HPDE6-E6E7 (cell line): ENCODE measurements at regions not wholly inside any gene's neighbourhood (a gene's known extent, or its start where the extent isn't known, plus 50 kb on each side); places are given as distances from the start of the nearest gene placed in this dataset.
A peak's percentile ranks its signal among the peaks of the same experiment; 100 is the strongest.
"Not testable (repeated sequence)": the region's sequence is repeated elsewhere in the genome, so short reads cannot be mapped to it uniquely, and the experiment has no call there.

ENCODE experiments used
- DNase-seq: peaks from one replicate; pipeline ENCODE4 v3.0.0; 2011; ENCODE audit warnings: missing footprints; ENCODE audit errors: extremely low spot score

DNA sequence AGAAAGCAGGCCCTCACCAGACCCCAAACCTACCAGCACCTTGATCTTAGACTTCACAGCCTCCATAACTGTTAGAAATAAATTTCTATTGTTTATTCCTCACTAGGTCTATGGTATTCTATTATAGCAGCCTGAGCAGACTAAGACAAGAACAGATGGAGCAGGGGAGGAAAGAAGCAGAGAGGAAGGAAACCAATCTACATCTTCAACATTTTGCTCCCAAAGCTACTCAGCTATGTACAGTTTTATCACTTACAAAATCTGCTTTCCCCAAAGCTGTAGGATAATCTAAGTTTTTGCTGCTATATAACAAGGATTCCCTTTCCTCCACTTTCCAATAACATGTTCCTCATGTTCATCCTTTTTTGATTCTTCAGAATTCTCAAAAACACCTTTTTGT is 274.4 kb upstream of the CHAC2 start:
- no peak for DNase-seq

DNA sequence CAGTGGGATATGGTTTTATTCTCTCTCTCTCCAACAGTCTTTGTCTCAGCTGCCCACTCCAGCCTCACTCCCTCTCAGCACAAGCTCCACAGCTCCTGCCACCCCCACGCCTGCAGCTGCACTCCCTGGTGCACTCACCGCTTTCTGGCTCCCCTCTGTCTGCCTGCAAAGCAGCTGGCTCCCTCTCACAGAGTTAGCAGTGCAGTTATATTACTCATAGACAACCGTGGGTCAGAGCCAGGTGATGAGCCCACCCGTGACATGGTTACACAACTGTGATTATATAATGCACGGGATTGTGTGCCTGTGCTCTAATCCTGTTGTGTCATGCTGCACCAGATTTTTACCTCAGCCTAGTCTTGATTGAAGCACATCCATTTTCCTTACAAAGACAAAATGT is 276.9 kb upstream of the CHAC2 start:
- DNase-seq = no peak

DNA sequence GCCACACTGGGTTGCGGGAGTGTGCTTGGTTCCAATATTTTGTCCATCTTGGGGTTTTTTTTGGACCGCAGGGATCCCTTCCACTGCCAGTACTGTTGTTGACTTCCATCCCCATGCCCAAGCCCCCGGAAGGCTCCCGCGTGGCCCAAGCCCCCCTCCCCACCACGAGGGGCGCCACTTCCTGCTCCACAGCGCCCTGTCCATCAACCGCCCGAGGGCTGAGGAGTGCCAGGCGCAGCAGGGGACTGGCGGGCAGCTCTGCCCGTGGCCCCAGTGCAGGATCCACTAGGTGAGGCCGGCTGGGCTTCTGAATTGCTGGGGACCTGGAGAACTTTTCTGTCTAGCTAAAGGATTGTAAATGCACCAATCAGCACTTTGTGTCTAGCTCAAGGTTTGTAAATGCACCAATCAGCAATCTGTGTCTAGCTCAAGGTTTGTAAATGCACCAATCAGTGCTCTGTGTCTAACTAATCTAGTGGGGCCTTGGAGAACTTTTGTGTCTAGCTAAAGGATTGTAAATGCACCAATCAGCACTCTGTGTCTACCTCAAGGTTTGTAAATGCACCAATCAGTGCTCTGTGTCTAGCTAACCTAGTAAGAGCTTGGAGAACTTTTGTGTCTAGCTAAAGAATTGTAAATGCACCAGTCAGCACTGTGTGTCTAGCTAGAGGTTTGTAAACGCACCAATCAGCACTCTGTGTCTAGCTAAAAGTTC is 281.3 kb upstream of the CHAC2 start:
- not testable (repeated sequence) for DNase-seq

DNA sequence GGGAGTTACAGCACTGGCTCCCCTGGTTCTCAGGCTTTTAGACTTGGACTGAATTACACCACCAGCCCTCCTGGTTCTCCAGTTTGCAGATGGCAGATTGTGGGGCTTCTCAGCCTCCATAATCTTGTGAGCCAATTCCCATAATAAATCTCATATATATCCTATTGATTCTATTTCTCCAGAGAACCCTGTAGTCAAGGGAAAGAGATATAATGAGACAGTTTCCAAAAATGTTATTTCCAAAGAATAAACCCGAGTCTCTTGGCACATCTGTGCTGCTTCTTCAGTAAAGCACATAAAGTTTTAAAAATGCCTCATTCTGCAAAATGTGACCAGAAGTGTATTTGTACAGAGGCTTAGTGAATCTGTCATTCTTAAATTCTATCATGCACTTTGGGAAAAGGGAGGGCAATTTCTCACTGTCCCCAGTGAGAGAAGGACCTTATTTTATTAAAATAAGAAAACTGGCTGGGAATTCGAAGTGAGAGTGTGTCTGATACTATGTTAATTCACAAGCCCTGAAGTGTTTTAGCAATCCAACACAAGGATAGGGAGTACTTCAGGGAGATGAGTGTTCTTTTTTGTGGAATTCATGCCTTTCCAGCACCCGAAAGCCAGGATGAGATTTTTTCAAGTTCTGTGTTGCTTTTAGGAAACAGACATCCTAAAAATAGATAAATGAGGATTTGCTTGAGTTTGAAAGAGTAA is 282.4 kb upstream of the CHAC2 start:
- no peak for DNase-seq

DNA sequence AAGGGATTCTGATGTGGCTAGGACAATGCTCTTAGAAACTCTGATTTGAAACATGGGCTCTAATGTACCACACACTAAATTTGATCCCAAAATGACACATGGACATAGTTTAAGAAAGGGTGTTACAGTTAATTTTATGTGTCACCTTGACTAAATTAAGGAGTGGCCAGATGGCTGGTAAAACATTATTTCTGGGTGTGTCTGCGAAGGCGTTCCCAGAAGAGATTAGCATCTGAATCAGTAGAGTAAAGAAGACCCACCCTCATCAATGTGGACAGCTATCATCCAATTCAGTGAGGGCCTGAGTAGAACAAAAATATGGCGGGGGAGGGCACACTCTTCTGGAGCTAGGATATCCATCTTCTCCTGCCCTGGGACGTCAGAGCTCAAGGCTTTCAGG is 283.1 kb upstream of the CHAC2 start:
- DNase-seq = no peak

DNA sequence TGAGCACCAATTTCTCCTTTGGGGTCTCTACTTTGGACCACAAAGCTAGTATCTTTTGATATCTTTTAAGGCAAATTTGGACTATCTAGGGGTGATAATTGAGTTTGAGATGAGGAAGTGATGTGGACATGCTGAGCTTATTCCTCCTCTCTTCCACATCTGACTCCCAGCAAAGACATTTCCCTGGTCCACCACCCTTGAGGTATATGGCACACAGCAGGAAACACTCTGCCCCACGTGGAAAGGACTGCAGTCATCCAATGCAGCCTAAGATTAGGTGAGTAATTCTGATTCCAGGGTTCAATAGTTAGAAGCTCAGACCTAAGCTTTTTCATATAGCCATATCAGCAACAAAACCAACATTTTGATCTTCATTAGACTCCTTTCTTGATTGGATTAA is 290.1 kb upstream of the CHAC2 start:
- no peak for DNase-seq

DNA sequence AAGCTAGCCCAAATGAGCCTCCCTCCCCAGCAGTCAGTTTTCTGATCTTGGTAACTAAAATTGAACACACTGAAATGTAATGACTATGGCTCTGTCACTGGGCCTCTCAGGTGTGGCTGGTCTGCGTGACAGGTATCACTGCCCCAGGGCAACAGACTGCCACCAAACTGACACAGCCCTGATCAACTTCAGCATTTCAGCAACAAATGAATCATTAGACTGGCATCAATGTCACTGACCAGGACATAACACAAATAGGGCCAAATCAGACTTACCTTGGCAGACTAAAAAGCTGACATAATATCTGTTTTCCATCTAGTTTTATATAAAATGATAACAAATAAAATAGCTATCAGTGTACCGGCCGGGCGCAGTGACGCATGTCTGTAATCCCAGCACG is 290.8 kb upstream of the CHAC2 start:
- no peak for DNase-seq

DNA sequence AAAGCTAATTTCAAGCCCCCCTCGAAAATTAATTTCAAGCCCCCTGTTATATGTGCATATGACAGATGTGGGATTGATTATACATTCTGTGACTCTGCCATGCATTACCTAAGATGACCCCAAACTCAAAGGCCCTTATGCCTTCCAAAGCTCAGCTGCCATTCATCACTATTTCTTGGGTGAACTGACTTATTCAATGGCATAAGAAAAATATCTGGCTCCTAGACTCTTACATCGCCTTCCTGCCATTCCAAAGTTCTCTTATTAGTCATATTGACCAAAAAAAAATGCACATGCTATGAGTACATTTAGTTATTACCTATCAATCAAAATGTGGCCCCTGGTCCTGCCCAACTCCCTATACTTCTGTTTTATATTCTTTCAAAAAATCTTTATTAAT is 291.8 kb upstream of the CHAC2 start:
- no peak for DNase-seq

DNA sequence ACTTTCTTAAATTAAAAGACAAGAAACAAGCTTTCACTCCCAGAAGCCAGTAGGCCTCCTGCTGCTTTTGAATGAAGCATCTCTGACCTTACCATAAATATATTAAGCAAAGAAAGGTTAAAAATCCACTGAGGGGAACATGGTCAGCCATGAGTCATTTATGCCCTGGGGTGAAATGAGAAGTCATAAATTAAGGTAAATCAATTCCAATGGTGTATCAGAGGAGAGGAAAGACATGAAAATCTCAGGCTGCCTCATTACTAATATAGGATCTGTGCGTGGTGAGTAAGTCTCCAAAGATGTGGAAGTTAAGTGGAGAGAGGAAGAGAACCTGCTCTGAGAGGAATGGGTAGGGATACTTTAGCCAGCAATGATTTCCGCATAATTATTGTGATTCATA is 292.3 kb upstream of the CHAC2 start:
- DNase-seq = peak; percentile 71

DNA sequence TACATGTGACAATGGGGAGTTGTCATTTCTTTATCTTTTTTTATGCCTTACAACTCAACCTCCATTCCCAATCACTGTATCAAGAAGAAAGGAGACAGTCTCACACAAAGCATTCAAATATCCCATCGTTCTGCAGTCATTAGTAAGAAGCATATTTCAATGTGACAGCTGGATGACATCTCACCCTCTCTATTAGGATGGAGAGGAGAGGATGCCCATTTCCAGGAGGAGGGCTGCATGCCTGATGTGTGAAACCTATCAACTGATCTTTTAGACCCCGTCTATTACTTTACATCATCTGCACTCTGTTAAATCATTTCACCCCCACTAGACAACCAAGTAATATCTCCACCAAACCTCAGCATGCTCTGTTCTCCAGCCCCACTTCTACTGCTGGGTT is 292.7 kb upstream of the CHAC2 start:
- DNase-seq = no peak

DNA sequence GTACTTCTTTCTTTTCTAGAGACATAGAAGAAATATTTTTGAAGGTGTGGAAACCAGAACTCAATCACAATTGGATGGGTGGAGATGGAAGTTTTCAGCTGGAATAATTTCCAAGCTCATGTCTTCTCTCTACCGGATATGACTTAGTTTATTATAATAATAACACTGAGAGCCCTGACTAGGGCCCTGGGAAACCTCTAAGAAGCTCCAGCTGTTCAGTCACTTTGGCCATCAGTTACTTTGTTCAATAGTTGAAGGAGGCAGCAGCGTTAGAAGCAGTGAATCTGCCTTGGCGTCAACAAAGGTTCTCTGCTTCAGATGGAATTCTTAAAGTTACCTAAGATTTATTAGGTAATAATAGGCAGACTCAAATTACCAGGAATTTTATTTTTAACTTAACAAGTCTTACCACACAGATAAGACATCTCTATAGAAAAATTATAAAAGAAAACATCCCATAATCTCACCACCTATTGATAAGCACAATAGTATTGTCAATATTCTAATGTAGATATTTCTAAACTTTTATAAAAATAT is 293.8 kb upstream of the CHAC2 start:
- no peak for DNase-seq

DNA sequence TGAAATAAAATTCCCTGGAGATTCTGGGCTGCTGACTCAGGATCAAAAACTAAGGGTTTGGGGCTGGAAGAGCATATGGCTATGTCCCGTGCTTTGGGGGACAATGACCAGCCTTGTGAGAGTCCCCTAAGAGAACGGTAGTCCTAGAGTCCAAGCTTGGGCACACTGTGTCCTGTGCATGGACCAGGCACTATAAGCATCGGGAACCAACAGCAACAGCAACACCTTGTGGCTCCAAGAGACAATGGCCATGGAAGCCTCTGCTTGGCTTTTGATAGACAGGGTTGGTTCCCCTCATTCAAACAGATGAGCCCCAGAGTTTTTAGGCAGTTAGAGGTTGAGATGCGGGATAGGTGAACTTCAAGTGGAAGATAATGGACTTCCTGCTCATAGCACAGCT is 294.4 kb upstream of the CHAC2 start:
- DNase-seq = no peak

DNA sequence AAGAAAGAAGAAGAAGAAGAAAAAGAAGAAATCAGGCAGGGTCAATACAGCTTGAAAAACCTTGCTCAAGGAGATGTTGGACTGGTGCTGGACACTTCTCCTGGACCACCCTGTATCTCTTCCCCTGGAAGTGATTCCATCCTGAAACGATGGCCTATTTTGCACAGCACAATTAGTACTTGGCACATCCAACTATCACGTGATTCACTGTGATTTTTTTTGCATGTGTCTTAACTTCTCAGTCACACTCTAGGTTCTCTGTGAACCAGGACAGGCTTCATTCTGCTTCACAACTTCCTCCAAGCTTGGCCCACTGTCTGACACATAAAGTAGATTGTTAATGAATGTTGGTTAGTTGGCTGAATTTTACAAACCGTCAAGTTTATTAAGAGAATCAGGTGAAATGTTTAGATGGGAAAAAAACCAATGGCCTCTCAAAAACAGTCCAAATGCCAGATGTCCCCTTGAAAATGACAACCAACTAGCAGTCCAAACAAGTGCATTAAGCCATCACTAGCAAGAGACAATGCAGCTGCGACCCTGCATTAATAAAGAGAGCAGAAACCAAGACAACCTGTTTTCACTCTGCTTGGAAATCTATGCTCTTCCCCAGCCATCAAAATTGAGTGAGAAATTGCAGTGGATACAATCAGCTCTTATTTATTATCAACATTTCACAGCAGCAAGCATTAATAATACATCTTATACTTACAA is 300.0 kb upstream of the CHAC2 start:
- no peak for DNase-seq

DNA sequence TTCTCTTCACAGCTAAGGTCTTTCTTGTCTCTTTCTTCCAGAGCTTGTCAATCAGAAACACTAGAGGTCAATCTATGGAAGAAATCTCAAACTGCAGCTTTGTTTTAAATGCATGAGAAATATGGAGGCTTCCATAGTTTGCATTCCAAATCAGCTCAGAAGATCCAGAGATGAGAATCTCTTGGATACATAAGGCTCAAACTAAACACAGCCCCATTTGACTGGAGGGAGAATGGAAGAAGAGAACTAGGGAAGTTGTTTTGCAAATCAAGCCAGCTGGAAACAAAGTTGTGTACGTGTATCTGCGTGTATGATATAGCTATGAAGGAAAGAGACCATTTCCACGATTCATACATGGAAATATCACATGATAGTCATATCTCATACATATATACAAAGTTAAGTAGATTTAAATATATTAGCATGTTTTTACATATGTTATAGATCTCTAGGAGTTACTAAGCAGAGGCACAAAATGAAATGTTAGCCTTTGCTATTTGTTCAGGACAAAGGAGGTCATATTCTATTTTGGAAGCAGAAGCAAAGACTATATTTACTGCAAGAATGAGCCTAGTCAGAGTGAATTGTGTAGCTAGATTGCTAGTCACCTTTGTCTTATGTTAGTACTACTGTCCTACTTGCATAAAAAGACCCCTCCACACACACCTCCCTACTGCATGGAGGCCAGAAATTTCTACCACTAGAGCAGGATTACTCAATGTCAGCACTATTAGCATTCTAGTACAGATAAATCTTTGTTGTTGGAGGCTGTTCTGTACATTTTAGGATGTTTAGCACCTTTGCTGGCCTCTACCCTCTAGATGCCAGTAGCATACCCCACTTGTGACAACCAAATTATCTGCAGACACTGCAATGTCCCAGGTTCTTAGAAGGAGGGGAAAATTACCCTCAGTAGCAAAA is 303.5 kb upstream of the CHAC2 start:
- no peak for DNase-seq

DNA sequence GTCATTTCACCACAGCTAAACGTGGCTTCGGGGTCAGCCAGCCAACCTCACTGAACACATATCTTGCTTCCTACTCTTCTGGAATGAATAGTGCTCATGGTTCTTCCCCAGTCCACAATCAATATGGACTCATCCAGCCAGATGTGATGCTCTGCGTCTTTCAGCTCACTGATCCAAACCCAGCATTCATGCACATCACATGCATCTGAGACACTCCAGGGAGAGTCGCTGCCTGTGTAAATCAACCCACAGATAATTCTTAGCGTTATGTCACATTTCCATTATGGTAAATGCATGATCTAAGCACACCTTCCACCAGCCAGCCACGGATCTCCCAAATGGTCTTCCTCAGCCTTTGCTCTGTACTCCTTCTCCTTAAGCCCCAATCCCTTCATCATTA is 306.7 kb upstream of the CHAC2 start:
- no peak for DNase-seq

DNA sequence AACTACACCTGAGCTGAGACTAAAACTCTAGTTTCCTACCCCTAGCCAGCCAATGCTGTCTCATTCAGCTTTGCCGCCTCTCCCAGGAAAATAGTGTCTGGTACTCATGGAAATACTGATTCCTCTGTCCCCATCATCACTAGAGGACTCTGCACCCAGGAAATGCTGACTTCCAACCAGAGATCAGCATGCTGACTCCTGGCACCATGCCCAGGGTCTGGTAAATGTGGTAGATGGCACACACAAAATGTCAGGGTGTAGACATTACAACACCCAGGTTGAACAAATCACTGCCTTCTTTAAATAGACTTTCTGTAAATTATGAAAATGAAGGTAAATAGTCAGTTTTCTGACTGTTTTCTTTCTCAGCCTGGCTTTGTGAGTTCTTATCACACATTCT is 307.3 kb upstream of the CHAC2 start:
- no peak for DNase-seq

DNA sequence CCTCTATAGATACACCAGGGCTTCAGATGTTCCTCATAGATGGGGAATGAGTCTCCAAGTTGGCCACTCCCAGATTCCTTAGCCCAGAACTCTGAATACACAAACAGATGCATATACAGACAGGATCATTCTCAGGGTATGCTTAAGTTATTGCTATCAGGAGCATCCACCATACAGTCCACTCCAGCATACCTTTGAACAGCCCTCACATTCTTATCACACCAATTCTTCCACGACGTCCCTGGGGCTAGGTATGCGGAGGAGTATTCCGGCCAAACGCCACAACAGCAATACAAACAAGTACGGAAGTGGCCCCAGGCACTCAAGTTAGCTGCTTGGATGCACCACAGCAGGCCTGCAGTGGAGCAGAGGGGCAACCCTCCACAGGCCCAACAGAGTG is 312.5 kb upstream of the CHAC2 start:
- DNase-seq = no peak

DNA sequence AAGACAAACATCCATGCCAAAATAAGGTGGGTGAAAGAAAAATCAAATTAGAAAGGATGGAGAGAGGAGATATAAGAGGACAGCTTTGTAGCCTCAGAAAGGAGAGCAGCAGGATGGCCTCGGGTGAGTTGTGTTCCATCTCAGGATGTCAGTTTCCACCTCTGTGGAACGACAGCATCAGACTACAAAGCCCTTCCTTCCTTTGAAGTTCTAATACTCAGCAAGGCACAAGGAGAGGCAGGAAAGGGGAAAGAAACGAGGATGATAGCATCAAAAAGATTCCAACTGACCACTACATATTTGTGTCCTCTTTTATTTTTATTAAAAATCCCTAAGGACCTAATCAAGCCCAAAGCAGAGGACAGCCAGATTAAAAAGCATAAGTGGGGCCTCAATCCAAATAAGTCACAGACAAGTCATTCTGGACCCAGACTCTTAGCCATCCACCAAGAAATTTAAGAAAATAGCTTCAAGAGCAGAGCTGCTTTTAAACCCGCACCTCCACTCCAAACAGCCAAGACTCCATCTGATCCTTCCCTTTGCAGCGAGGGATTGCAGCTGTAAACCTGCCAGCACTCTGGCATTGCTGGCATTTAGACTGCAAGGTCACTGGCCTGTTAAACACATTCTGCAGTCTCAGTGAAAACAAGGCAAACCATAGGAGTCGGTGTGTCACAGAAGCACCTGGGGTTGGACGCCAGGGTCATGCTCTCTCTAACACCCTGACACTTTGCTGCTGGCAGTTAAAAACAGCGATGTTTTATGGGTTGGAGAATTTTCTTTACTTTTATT is 314.5 kb upstream of the CHAC2 start:
- no peak for DNase-seq

DNA sequence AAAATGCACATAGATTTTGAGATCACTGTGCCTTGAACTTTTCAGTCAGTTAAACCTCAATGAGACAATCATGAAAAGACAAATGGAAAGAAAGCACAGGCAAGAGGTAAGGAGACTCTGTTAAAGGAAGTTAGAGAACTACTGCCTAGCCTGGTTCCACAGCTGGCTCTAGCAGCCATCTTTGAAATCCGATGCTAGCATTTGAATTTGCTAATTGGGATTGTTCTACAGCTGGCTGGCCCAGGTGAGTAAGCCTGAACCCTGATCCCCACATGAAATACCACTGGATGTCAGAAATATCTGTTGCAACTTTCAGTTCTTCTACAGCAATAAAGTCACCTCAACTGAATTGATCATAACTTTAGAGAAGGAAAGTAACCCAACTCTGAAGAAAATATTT is 315.2 kb upstream of the CHAC2 start:
- DNase-seq = no peak

DNA sequence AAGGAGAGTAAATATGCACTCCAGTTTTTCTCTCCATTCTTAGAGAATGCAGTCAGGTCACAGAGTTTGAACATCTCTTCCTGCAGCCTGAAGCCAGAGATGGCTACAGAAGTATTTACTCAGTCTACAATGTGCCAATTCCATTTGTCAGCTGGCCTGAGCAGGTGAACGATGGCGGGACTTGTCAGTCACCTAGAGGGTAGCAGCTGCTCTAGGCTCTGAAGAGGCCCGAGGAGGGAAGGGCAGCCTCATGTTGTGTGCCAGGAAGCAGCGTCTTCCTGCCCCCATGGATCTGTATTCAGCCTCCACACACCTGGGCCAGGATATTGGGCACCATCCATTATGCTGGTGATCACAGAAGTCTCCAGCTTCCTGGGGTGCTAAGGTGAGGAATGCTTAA is 316.7 kb upstream of the CHAC2 start:
- DNase-seq = no peak

DNA sequence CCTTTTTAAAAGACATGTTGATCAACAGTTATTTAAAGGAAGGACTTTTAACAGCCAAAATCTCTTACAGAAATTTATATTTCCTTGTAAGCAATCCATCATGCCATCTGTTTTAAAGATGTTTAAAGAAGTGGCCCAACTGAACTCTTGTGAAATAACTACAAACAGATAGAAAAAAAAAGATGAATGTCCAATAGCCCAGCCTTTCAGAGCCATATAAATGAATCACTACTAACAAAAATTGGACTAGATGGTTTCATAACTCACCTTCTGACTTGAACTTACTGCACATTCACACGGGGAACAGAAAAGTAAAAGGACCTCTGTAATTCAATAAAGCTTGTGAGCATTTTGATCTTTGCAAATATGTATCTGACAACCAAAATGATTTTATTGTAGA is 319.0 kb upstream of the CHAC2 start:
- no peak for DNase-seq
